ENCODE measurements at regions not wholly inside any gene's neighbourhood (a gene's known extent, or its start where the extent isn't known, plus 50 kb on each side); places are given as distances from the start of the nearest gene placed in this dataset.

DNA sequence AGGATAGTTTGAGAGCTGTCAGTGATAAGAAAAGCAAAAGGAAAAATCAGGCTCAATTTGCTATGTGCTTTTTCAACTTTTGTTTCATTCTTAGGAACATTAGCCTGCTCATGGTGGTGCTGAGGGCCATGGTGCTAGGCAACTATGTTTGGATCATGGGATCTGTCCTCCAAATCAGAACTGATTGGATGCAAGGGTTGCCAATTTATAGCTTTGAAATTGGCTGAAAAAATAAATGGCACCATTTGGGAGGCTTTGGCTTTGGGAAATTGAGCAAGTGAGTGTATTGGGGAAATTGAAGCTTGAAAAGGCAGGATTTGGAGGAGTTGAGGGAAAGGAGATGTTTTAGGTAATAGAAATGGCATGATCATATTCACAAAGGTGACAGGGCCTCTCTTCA, 103.8 kb downstream of the CYP26A1 start:
- TF ChIP-seq CTCF (conservative IDR thresholded peaks at IDR 0.05; ENCODE audit: low read depth, low read length) = no peak
- no peak for DNase-seq (ENCODE audit: low read depth)
- no peak overlapping the region for H3K4me3 ChIP-seq (ENCODE audit: low read depth, low read length)

DNA sequence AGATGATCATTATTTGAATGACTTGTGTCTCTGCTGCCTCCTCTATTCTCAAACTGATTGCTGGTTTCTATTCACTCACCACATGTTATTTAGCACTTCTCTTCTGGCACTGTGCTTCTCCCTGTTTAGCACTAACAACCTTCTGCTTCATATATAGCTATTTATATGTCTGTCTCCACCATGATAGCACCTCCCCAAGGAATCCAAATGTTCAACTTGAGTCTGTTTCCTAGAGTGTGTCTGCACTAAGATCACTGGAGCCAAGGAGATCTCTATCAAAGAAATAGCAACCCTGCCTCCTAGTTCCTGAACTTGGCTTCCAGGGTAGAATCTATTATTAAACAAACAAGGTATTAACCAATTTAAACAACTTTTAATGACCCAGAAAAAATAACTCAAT, 104.5 kb downstream of the CYP26A1 start:
- H3K4me3 ChIP-seq (ENCODE audit: low read depth, low read length) = no peak overlapping the region
- no peak for TF ChIP-seq CTCF (conservative IDR thresholded peaks at IDR 0.05; ENCODE audit: low read depth, low read length)
- no peak for DNase-seq (ENCODE audit: low read depth)

- DNase-seq (ENCODE audit: low read depth) = no peak
- H3K4me3 ChIP-seq (ENCODE audit: low read depth, low read length) = no peak overlapping the region
- TF ChIP-seq CTCF (conservative IDR thresholded peaks at IDR 0.05; ENCODE audit: low read depth, low read length) = no peak
These were observed 106.8 kb downstream of the CYP26A1 start for GRCh38 chr10:93180482-93180931.

GRCh38 chr10:93181271-93182048, 107.8 kb downstream of the CYP26A1 start:
- TF ChIP-seq CTCF (conservative IDR thresholded peaks at IDR 0.05; ENCODE audit: low read depth, low read length) = no peak
- no peak overlapping the region for H3K4me3 ChIP-seq (ENCODE audit: low read depth, low read length)
- no peak for DNase-seq (ENCODE audit: low read depth)

DNA sequence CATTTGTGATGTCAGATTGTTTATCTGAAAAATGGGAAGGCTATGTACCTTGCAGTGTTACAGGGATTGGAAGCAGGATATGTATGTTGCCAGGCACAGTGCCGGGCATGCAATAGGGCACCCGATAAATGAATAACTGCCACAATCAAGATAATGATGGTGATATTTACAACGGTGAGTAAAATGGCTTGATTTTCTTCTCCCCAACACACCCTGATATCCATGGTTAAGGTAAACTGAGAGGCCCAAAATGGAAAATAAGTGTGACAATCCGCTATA, 108.3 kb downstream of the CYP26A1 start:
- DNase-seq (ENCODE audit: low read depth) = no peak
- no peak overlapping the region for H3K4me3 ChIP-seq (ENCODE audit: low read depth, low read length)
- no peak for TF ChIP-seq CTCF (conservative IDR thresholded peaks at IDR 0.05; ENCODE audit: low read depth, low read length)

DNA sequence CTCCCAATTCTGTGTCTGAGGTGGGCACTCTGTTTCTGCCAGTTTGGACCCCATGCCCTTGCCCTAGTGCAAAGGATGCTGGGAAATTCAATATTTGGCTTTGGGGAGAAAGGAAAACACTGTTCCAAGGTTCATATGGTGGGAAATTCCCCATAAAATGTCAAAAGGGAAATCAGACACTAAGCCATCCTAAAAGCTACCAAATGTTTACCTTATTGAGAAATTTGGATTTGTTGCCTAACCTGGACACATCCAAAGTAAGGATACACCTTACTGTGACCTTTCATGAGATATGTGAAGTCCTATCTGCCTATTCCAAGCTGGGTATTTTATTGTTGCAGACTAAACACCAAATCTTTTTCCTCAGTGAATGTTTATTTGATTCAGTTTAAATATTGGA, 109.1 kb downstream of the CYP26A1 start:
- TF ChIP-seq CTCF (conservative IDR thresholded peaks at IDR 0.05; ENCODE audit: low read depth, low read length) = no peak
- no peak for DNase-seq (ENCODE audit: low read depth)
- H3K4me3 ChIP-seq (ENCODE audit: low read depth, low read length) = no peak overlapping the region

DNA sequence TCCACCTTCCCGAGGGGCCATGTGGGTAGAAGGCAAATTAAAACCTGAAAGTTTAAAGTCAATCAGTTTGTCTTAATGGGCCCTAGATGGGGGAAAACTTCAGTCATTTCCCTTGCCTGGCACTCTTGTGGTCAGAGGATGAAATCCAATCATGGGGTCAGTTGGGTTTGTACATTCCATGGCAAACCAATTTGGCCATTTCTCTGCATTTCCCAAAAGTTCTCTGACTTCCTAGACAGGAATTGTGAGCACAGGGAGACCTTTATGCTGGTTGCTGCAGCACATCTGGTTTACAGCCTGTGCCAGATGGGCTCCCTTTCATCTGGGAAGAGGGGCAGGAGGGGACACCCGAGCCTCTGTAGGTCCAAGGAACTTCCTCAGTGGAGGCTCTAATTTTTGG, 113.0 kb downstream of the CYP26A1 start:
- H3K4me3 ChIP-seq (ENCODE audit: low read depth, low read length) = no peak overlapping the region
- DNase-seq (ENCODE audit: low read depth) = no peak
- TF ChIP-seq CTCF (conservative IDR thresholded peaks at IDR 0.05; ENCODE audit: low read depth, low read length) = no peak

Data from epithelial cell of proximal tubule (primary cell).